Stomach smooth muscle (tissue), 2 donors: ENCODE measurements at regions not wholly inside any gene's neighbourhood (a gene's known extent, or its start where the extent isn't known, plus 50 kb on each side); places are given as distances from the start of the nearest gene placed in this dataset.
"Not testable (repeated sequence)": the region's sequence is repeated elsewhere in the genome, so short reads cannot be mapped to it uniquely, and the experiment has no call there.

Source experiments
- H3K27ac ChIP-seq: one replicate; pipeline ENCODE4 v1.7.0; 2013; ENCODE audit warnings: mild to moderate bottlenecking, low read length, inconsistent platforms
- H3K27me3 ChIP-seq, 2 donors: one replicate each; pipeline ENCODE4 v1.7.0; 2013; ENCODE audit warnings: low read length in 2 of 2; ENCODE audit not compliant: insufficient read depth in 2 of 2, control insufficient read depth in 1 of 2
- H3K36me3 ChIP-seq, 2 donors: one replicate each; pipeline ENCODE4 v1.7.0; 2013; ENCODE audit warnings: low read length in 2 of 2; ENCODE audit not compliant: control insufficient read depth in 2 of 2, insufficient read depth in 2 of 2
- H3K4me1 ChIP-seq: one replicate; pipeline ENCODE4 v1.7.0; 2013; ENCODE audit warnings: low read length; ENCODE audit not compliant: control insufficient read depth, insufficient read depth
- H3K4me3 ChIP-seq, 2 donors: one replicate each; pipeline ENCODE4 v1.7.0; 2013; ENCODE audit warnings: low read length in 2 of 2
- H3K9ac ChIP-seq, 2 donors: one replicate each; pipeline ENCODE4 v1.7.0; 2013; ENCODE audit warnings: low read length in 2 of 2, mild to moderate bottlenecking in 1 of 2
- H3K9me3 ChIP-seq, 2 donors: one replicate each; pipeline ENCODE4 v1.7.0; 2013; ENCODE audit warnings: low read length in 2 of 2; ENCODE audit not compliant: control insufficient read depth in 2 of 2
- donor health status: healthy.
- donor health status: Pancreatic carcinoma.

DNA sequence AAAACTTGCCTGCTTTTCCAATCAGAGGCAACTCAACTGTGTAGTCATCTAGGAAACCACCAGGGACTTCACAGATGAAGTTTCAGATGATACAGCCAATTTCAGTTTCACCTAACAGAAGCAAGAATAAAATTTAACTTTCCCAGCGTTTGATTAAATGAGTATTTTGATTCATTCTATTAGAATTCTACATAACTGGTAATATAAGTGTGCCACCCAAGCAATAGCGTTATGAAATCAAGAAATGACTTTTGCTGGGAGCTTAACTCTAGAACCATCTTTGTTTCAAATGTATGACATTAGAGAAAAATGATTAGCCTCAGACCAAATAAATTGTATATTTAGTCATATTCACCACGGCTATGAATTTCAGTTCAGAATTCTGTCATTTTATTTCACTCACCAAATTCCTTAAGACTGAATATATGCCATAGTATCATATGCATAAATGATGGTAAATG lies 239.3 kb downstream of the NRIP1 start:
- H3K27ac ChIP-seq = no peak overlapping the region
- no peaks in the 10 kb centered on the region for H3K36me3 ChIP-seq
- no peaks in the 10 kb centered on the region for H3K27me3 ChIP-seq
- no peak overlapping the region for H3K9ac ChIP-seq
- no peaks in the 10 kb centered on the region for H3K4me1 ChIP-seq
- no peak overlapping the region for H3K4me3 ChIP-seq
- no peaks in the 10 kb centered on the region for H3K9me3 ChIP-seq

DNA sequence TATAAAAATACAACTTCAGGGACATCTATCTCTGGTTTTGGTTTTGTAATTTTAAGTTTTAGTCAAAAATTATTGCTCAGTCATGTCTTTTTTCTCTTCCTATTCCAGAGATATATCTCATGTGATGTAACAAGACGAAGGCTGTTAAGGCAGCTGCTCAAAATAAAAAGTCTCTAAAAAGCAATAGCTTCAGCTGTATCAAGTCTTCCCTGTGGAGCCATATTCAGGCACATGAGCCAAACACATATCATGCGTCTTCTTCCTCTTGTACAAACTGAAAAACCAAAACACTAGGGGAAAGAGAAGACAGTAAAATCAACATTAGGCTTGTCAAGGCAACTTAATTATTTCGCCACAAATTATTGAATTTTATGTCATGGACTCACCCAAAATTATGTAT lies 240.7 kb downstream of the NRIP1 start:
- no peak overlapping the region for H3K9ac ChIP-seq
- no peaks in the 10 kb centered on the region for H3K4me1 ChIP-seq
- H3K27ac ChIP-seq = no peak overlapping the region
- H3K27me3 ChIP-seq = no peaks in the 10 kb centered on the region
- no peaks in the 10 kb centered on the region for H3K9me3 ChIP-seq
- no peaks in the 10 kb centered on the region for H3K36me3 ChIP-seq
- H3K4me3 ChIP-seq = no peak overlapping the region

DNA sequence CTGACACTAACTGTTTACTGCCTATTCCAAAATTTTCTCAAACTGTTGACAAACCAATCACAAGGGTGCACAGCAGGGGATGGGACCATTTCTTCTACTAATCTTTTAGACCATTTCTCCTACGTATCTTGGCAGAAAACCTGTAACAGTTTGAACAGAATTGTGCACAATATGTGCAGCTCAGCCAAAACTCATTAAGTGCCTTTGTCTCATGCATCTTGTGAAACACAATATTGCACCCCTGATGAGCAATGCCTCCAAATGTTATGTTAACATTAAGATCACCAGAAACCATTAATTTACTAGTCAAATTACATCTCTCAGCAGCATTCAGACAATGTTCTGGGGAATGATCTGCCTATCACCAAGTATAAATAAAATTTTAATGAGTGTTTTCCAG lies 247.5 kb downstream of the NRIP1 start:
- H3K36me3 ChIP-seq = no peaks in the 10 kb centered on the region
- H3K27me3 ChIP-seq = no peaks in the 10 kb centered on the region
- H3K4me1 ChIP-seq = no peaks in the 10 kb centered on the region
- H3K9me3 ChIP-seq = no peaks in the 10 kb centered on the region
- H3K4me3 ChIP-seq = no peak overlapping the region
- H3K9ac ChIP-seq = no peak overlapping the region
- no peak overlapping the region for H3K27ac ChIP-seq

DNA sequence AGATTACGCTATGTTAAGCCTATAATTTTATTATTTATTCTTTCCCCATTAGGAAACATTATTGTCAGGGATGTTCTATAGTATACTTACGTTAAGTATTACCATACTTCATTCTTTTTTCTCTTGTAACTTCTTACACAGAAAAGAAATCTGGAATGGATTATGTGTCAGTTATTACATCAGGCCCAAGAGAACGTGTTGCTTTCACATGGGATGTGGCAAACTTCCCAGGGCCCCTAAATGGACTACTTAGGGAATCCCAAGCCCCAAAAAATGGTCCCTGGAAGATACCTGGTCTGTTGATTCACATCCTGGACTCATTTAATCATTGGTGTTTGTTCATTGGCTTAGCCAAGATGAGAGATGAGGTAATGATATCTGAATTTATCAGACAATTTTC lies 249.8 kb downstream of the NRIP1 start:
- Histone ChIP-seq H3K9me3 (no peaks in the 10 kb centered on the region), H3K4me1 (no peaks in the 10 kb centered on the region), H3K36me3 (no peaks in the 10 kb centered on the region), H3K27me3 (no peaks in the 10 kb centered on the region), H3K9ac (no peak overlapping the region), H3K27ac (no peak overlapping the region), H3K4me3 (no peak overlapping the region)

DNA sequence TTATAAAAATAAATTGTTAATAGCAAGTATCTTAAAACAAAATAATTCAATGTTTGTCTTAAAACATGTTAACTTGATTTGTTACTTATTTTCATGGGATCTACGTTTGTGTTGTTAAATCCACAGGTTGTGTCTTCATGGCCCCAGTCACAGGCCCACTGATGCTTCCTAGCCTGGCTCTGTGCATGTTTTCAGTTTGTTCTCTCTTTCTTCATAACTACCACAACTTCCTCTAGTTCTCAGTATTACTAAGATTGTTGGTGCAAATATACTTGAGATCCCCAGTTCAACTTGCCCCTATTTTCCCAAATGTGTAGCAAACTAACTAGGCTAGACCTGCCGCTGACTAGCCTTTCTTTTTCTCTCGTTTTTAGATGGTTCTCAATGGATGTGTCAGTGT lies 250.5 kb downstream of the NRIP1 start:
- no peak overlapping the region for H3K9ac ChIP-seq
- H3K27me3 ChIP-seq = no peaks in the 10 kb centered on the region
- H3K27ac ChIP-seq = no peak overlapping the region
- H3K36me3 ChIP-seq = no peaks in the 10 kb centered on the region
- no peak overlapping the region for H3K4me3 ChIP-seq
- no peaks in the 10 kb centered on the region for H3K4me1 ChIP-seq
- no peaks in the 10 kb centered on the region for H3K9me3 ChIP-seq

- H3K27me3 ChIP-seq, H3K4me1 ChIP-seq, H3K4me3 ChIP-seq, H3K27ac ChIP-seq, H3K9me3 ChIP-seq, H3K9ac ChIP-seq, H3K36me3 ChIP-seq: not testable (repeated sequence)
Measured at GRCh38 chr21:14804170-14804569, 258.1 kb upstream of the SAMSN1 start.

DNA sequence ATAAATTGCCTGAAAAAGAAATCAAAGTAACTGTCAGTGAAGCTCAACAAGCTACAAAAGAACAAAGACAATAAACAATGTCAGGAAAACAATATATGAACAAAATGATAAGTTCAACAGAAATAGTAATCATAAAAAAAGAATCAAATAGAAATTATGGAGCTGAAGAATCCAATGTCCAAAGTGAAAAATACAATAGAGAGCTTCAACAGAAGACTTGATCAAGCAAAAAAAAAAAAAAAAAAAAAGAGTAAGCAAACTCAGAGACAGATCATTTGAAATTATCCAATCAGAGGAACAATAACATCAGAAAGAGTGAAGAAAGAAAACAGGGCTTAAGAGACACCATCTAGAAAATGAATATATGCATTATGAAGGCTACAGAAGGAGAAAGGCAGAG lies 251.4 kb upstream of the SAMSN1 start:
- Histone ChIP-seq H3K9ac (no peak overlapping the region), H3K27me3 (no peaks in the 10 kb centered on the region), H3K4me3 (no peak overlapping the region), H3K4me1 (no peaks in the 10 kb centered on the region), H3K9me3 (peaks cover 5 to 8% of the 10 kb centered on the region in 2 donors), H3K36me3 (no peaks in the 10 kb centered on the region), H3K27ac (no peak overlapping the region)

DNA sequence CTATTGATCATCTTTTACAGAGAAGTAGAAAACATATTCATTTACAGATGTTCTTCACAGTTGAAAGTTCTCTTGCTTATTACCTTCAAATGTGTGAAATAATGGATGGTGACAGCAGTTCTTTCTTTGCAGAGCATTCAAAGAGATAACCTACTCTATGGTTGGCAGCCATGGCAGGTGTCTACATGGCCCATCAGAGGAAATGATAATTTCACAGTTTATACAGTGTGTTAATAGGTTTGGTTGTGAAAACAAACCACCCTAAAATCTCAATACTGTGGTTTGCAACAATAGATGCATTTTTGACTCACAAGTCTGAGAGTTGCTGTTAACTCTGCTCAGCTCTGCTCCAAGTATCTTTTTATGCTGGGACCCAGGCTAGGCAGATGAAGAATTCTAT lies 241.2 kb upstream of the SAMSN1 start:
- Histone ChIP-seq H3K27ac (no peak overlapping the region), H3K4me1 (no peaks in the 10 kb centered on the region), H3K27me3 (no peaks in the 10 kb centered on the region), H3K36me3 (no peaks in the 10 kb centered on the region), H3K9ac (no peak overlapping the region), H3K4me3 (no peak overlapping the region), H3K9me3 (no peaks in the 10 kb centered on the region)

GRCh38 chr21:14785679-14786078 lies 239.6 kb upstream of the SAMSN1 start:
- Histone ChIP-seq H3K4me3 (no peak overlapping the region), H3K9ac (no peak overlapping the region), H3K36me3 (no peaks in the 10 kb centered on the region), H3K27ac (no peak overlapping the region), H3K4me1 (no peaks in the 10 kb centered on the region), H3K9me3 (no peaks in the 10 kb centered on the region), H3K27me3 (no peaks in the 10 kb centered on the region)

- Histone ChIP-seq H3K4me3 (no peak overlapping the region), H3K36me3 (no peaks in the 10 kb centered on the region), H3K9me3 (no peaks in the 10 kb centered on the region), H3K27me3 (no peaks in the 10 kb centered on the region), H3K27ac (no peak overlapping the region), H3K4me1 (no peaks in the 10 kb centered on the region), H3K9ac (no peak overlapping the region)
Measured at GRCh38 chr21:14773777-14774345, 227.7 kb upstream of the SAMSN1 start.

DNA sequence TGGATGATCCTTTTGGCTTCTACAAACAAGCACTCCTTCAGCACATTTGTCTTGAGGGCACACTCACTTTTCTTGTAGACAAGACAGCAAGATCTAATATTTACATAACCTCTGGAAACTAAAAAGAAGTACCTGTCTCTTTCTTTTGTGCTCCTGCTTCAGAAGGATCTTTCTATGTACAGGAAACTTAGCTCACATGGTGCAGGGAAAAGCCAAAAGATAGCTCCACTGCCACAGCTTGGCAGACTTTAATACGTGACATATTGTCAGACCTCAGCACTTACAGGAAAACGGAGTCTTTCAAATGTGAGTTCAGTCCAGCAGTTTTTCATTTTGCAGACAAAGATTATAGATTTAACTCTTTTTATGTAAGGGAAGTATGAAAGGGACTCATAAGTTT lies 225.5 kb upstream of the SAMSN1 start:
- Histone ChIP-seq H3K4me1 (no peaks in the 10 kb centered on the region), H3K4me3 (no peak overlapping the region), H3K9ac (no peak overlapping the region), H3K9me3 (no peaks in the 10 kb centered on the region), H3K36me3 (no peaks in the 10 kb centered on the region), H3K27me3 (no peaks in the 10 kb centered on the region), H3K27ac (no peak overlapping the region)
